ENCODE measurements at regions not wholly inside any gene's neighbourhood (a gene's known extent, or its start where the extent isn't known, plus 50 kb on each side); places are given as distances from the start of the nearest gene placed in this dataset.

GRCh38 chr20:2217857-2218539, 77.8 kb upstream of the TGM3 start:
- Histone ChIP-seq H2BK15ac (ENCODE audit: low read length) (no peak overlapping the region), H4K8ac (ENCODE audit: low read depth, low read length) (no peak overlapping the region), H3K23ac (ENCODE audit: low read depth, low read length, poor library complexity) (no peak overlapping the region), H3K36me3 (replicated peaks in 1 of 2; ENCODE audit: control insufficient read depth in 2 of 2, insufficient read depth in 2 of 2, low read length in 2 of 2) (no peaks in the 10 kb centered on the region), H3K18ac (ENCODE audit: low read length) (no peak overlapping the region), H2AK5ac (ENCODE audit: low read depth, low read length) (no peak overlapping the region), H3K4me1 (ENCODE audit: control insufficient read depth in 2 of 2, insufficient read depth in 1 of 2, low read depth in 1 of 2, low read length in 2 of 2) (peaks cover 0 to 2% of the 10 kb centered on the region in 2 donors), H3K9ac (ENCODE audit: low read depth, low read length, poor library complexity) (no peak overlapping the region), H2BK5ac (ENCODE audit: low read length) (no peak overlapping the region), H2BK120ac (ENCODE audit: low read depth, low read length) (no peak overlapping the region), H3K27me3 (ENCODE audit: control insufficient read depth in 3 of 3, insufficient read depth in 3 of 3, low read depth in 1 of 3, low read length in 3 of 3) (no peaks in the 10 kb centered on the region), H2AFZ (ENCODE audit: low read length) (no peak overlapping the region), H3K9me3 (replicated peaks in 1 of 2; ENCODE audit: control insufficient read depth in 2 of 2, insufficient read depth in 1 of 2, low read depth in 1 of 2, low read length in 2 of 2) (peaks cover 3 to 13% of the 10 kb centered on the region in 2 donors), H2BK12ac (ENCODE audit: low read length) (no peak overlapping the region), H3K79me1 (ENCODE audit: low read depth, low read length) (no peaks in the 10 kb centered on the region), H3K27ac (replicated peaks; ENCODE audit: low read length) (no peak overlapping the region), H3K4me3 (ENCODE audit: low read length in 2 of 2) (no peak overlapping the region), H3K4ac (ENCODE audit: low read length) (no peak overlapping the region), H3K4me2 (ENCODE audit: insufficient read depth, low read length, poor library complexity, severe bottlenecking) (no peak overlapping the region), H4K91ac (ENCODE audit: low read depth, low read length, poor library complexity) (no peak overlapping the region), H3K14ac (ENCODE audit: low read length) (no peak overlapping the region)
- no peak for DNase-seq (ENCODE audit: low spot score)
- WGBS, 2 donors (ENCODE audit: extremely low coverage in 2 of 2, insufficient read length in 2 of 2, insufficient replicate concordance in 1 of 2): no CpG with 5 or more reads among the region's 6 CpGs

- Histone ChIP-seq H3K4me1 (ENCODE audit: control insufficient read depth in 2 of 2, insufficient read depth in 1 of 2, low read depth in 1 of 2, low read length in 2 of 2) (peaks cover 0 to 2% of the 10 kb centered on the region in 2 donors), H2BK15ac (ENCODE audit: low read length) (no peak overlapping the region), H2AK5ac (ENCODE audit: low read depth, low read length) (no peak overlapping the region), H3K18ac (ENCODE audit: low read length) (no peak overlapping the region), H3K9me3 (replicated peaks in 1 of 2; ENCODE audit: control insufficient read depth in 2 of 2, insufficient read depth in 1 of 2, low read depth in 1 of 2, low read length in 2 of 2) (peaks cover 3 to 16% of the 10 kb centered on the region in 2 donors), H3K36me3 (replicated peaks in 1 of 2; ENCODE audit: control insufficient read depth in 2 of 2, insufficient read depth in 2 of 2, low read length in 2 of 2) (no peaks in the 10 kb centered on the region), H2BK120ac (ENCODE audit: low read depth, low read length) (no peak overlapping the region), H3K23ac (ENCODE audit: low read depth, low read length, poor library complexity) (no peak overlapping the region), H3K27me3 (ENCODE audit: control insufficient read depth in 3 of 3, insufficient read depth in 3 of 3, low read depth in 1 of 3, low read length in 3 of 3) (no peaks in the 10 kb centered on the region), H4K8ac (ENCODE audit: low read depth, low read length) (no peak overlapping the region), H3K4me3 (ENCODE audit: low read length in 2 of 2) (no peak overlapping the region), H3K4me2 (ENCODE audit: insufficient read depth, low read length, poor library complexity, severe bottlenecking) (no peak overlapping the region), H4K91ac (ENCODE audit: low read depth, low read length, poor library complexity) (no peak overlapping the region), H2AFZ (ENCODE audit: low read length) (no peak overlapping the region), H3K79me1 (ENCODE audit: low read depth, low read length) (no peaks in the 10 kb centered on the region), H2BK12ac (ENCODE audit: low read length) (no peak overlapping the region), H2BK5ac (ENCODE audit: low read length) (no peak overlapping the region), H3K14ac (ENCODE audit: low read length) (no peak overlapping the region), H3K9ac (ENCODE audit: low read depth, low read length, poor library complexity) (no peak overlapping the region), H3K27ac (replicated peaks; ENCODE audit: low read length) (no peak overlapping the region), H3K4ac (ENCODE audit: low read length) (no peak overlapping the region)
- no peak for DNase-seq (ENCODE audit: low spot score)
- WGBS, 2 donors (ENCODE audit: extremely low coverage in 2 of 2, insufficient read length in 2 of 2, insufficient replicate concordance in 1 of 2): no CpG with 5 or more reads among the region's 2 CpGs
These were observed 76.3 kb upstream of the TGM3 start for GRCh38 chr20:2219481-2220006.

GRCh38 chr20:2220298-2220697, 75.5 kb upstream of the TGM3 start:
- peaks cover 3 to 16% of the 10 kb centered on the region in 2 donors for H3K9me3 ChIP-seq (replicated peaks in 1 of 2; ENCODE audit: control insufficient read depth in 2 of 2, insufficient read depth in 1 of 2, low read depth in 1 of 2, low read length in 2 of 2)
- H2BK12ac ChIP-seq (ENCODE audit: low read length): no peak overlapping the region
- peaks cover 0 to 2% of the 10 kb centered on the region in 2 donors for H3K4me1 ChIP-seq (ENCODE audit: control insufficient read depth in 2 of 2, insufficient read depth in 1 of 2, low read depth in 1 of 2, low read length in 2 of 2)
- no peak overlapping the region for H3K4ac ChIP-seq (ENCODE audit: low read length)
- no peaks in the 10 kb centered on the region for H3K36me3 ChIP-seq (replicated peaks in 1 of 2; ENCODE audit: control insufficient read depth in 2 of 2, insufficient read depth in 2 of 2, low read length in 2 of 2)
- H2AFZ ChIP-seq (ENCODE audit: low read length): no peak overlapping the region
- H4K8ac ChIP-seq (ENCODE audit: low read depth, low read length): no peak overlapping the region
- DNase-seq (ENCODE audit: low spot score): no peak
- H2BK15ac ChIP-seq (ENCODE audit: low read length): no peak overlapping the region
- no peak overlapping the region for H3K4me3 ChIP-seq (ENCODE audit: low read length in 2 of 2)
- no peak overlapping the region for H3K27ac ChIP-seq (replicated peaks; ENCODE audit: low read length)
- H4K91ac ChIP-seq (ENCODE audit: low read depth, low read length, poor library complexity): no peak overlapping the region
- no peak overlapping the region for H3K18ac ChIP-seq (ENCODE audit: low read length)
- H3K79me1 ChIP-seq (ENCODE audit: low read depth, low read length): no peaks in the 10 kb centered on the region
- no peak overlapping the region for H2AK5ac ChIP-seq (ENCODE audit: low read depth, low read length)
- no peak overlapping the region for H2BK5ac ChIP-seq (ENCODE audit: low read length)
- H3K14ac ChIP-seq (ENCODE audit: low read length): no peak overlapping the region
- H3K4me2 ChIP-seq (ENCODE audit: insufficient read depth, low read length, poor library complexity, severe bottlenecking): no peak overlapping the region
- WGBS, 2 donors (ENCODE audit: extremely low coverage in 2 of 2, insufficient read length in 2 of 2, insufficient replicate concordance in 1 of 2): no CpG with 5 or more reads among the region's 2 CpGs
- H3K27me3 ChIP-seq (ENCODE audit: control insufficient read depth in 3 of 3, insufficient read depth in 3 of 3, low read depth in 1 of 3, low read length in 3 of 3): no peaks in the 10 kb centered on the region
- H2BK120ac ChIP-seq (ENCODE audit: low read depth, low read length): no peak overlapping the region
- no peak overlapping the region for H3K23ac ChIP-seq (ENCODE audit: low read depth, low read length, poor library complexity)
- H3K9ac ChIP-seq (ENCODE audit: low read depth, low read length, poor library complexity): no peak overlapping the region

- Histone ChIP-seq H3K4ac (ENCODE audit: low read length) (no peak overlapping the region), H2BK5ac (ENCODE audit: low read length) (no peak overlapping the region), H2BK120ac (ENCODE audit: low read depth, low read length) (no peak overlapping the region), H3K36me3 (replicated peaks in 1 of 2; ENCODE audit: control insufficient read depth in 2 of 2, insufficient read depth in 2 of 2, low read length in 2 of 2) (no peaks in the 10 kb centered on the region), H4K8ac (ENCODE audit: low read depth, low read length) (no peak overlapping the region), H3K9ac (ENCODE audit: low read depth, low read length, poor library complexity) (no peak overlapping the region), H2BK12ac (ENCODE audit: low read length) (no peak overlapping the region), H2BK15ac (ENCODE audit: low read length) (no peak overlapping the region), H3K14ac (ENCODE audit: low read length) (no peak overlapping the region), H3K9me3 (replicated peaks in 1 of 2; ENCODE audit: control insufficient read depth in 2 of 2, insufficient read depth in 1 of 2, low read depth in 1 of 2, low read length in 2 of 2) (peaks cover 3 to 16% of the 10 kb centered on the region in 2 donors), H3K23ac (ENCODE audit: low read depth, low read length, poor library complexity) (no peak overlapping the region), H3K4me1 (ENCODE audit: control insufficient read depth in 2 of 2, insufficient read depth in 1 of 2, low read depth in 1 of 2, low read length in 2 of 2) (peaks cover 0 to 2% of the 10 kb centered on the region in 2 donors), H2AFZ (ENCODE audit: low read length) (no peak overlapping the region), H2AK5ac (ENCODE audit: low read depth, low read length) (no peak overlapping the region), H3K79me1 (ENCODE audit: low read depth, low read length) (no peaks in the 10 kb centered on the region), H3K4me2 (ENCODE audit: insufficient read depth, low read length, poor library complexity, severe bottlenecking) (no peak overlapping the region), H3K18ac (ENCODE audit: low read length) (no peak overlapping the region), H3K27ac (replicated peaks; ENCODE audit: low read length) (no peak overlapping the region), H3K4me3 (ENCODE audit: low read length in 2 of 2) (no peak overlapping the region), H3K27me3 (ENCODE audit: control insufficient read depth in 3 of 3, insufficient read depth in 3 of 3, low read depth in 1 of 3, low read length in 3 of 3) (no peaks in the 10 kb centered on the region), H4K91ac (ENCODE audit: low read depth, low read length, poor library complexity) (no peak overlapping the region)
- WGBS, 2 donors (ENCODE audit: extremely low coverage in 2 of 2, insufficient read length in 2 of 2, insufficient replicate concordance in 1 of 2): no CpG with 5 or more reads among the region's 2 CpGs
- no peak for DNase-seq (ENCODE audit: low spot score)
These were observed 73.9 kb upstream of the TGM3 start for GRCh38 chr20:2221921-2222320.

All from neuronal stem cell (in vitro differentiated cells).